Keratinocyte (primary cell): ENCODE measurements at regions not wholly inside any gene's neighbourhood (a gene's known extent, or its start where the extent isn't known, plus 50 kb on each side); places are given as distances from the start of the nearest gene placed in this dataset.
A peak's percentile ranks its signal among the peaks of the same experiment; 100 is the strongest.

Experiments
- DNase-seq: peaks from one replicate; pipeline ENCODE4 v3.0.0-alpha.2; 2011; ENCODE audit warnings: low read depth, missing footprints, low spot score
- FAIRE-seq: peaks from 2 replicates; lab custom pipeline; 2011; peaks lifted over from hg19 to GRCh38; lab: Jason Lieb, UNC
- H2AFZ ChIP-seq: 2 replicates; pipeline ENCODE4 v1.6.0; 2012; ENCODE audit warnings: low read length, control low read depth, inconsistent platforms; ENCODE audit not compliant: control insufficient read depth
- H3K27ac ChIP-seq: 2 replicates; pipeline ENCODE4 v1.5.1; 2011; ENCODE audit warnings: low read length; ENCODE audit not compliant: control insufficient read depth, insufficient read depth
- H3K27me3 ChIP-seq: 3 replicates; pipeline ENCODE4 v1.6.0; 2011; ENCODE audit warnings: low read length; ENCODE audit not compliant: control insufficient read depth, insufficient read depth; ENCODE audit errors: extremely low read depth
- H3K36me3 ChIP-seq, 2 experiments: 2 replicates in 1 of 2; 3 replicates in 1 of 2; pipeline ENCODE4 v1.5.1; 2011; ENCODE audit warnings: low read length in 2 of 2, mild to moderate bottlenecking in 1 of 2; ENCODE audit not compliant: control insufficient read depth in 2 of 2, insufficient read depth in 2 of 2; ENCODE audit errors: extremely low read depth in 1 of 2
- H3K4me1 ChIP-seq: 3 replicates; pipeline ENCODE4 v1.5.1; 2011; ENCODE audit warnings: low read length; ENCODE audit not compliant: control insufficient read depth, insufficient read depth; ENCODE audit errors: extremely low read depth
- H3K4me2 ChIP-seq: 3 replicates; pipeline ENCODE4 v1.6.0; 2011; ENCODE audit warnings: low read depth, low read length; ENCODE audit not compliant: control insufficient read depth, insufficient read depth; ENCODE audit errors: extremely low read depth
- H3K4me3 ChIP-seq, 3 experiments: fragments of 200-600 bp in 1 of 3; sonication (generic) in 1 of 3; 2 replicates in 2 of 3; 3 replicates in 1 of 3; pipeline ENCODE4 v1.5.1; 2011 to 2016; ENCODE audit warnings: low read length in 3 of 3, mild to moderate bottlenecking in 3 of 3, control low read depth in 2 of 3, inconsistent platforms in 1 of 3, low read depth in 1 of 3, mixed read lengths in 1 of 3, mixed run types in 1 of 3, moderate library complexity in 1 of 3; ENCODE audit not compliant: control insufficient read depth in 2 of 3, insufficient read depth in 2 of 3; ENCODE audit errors: extremely low read depth in 1 of 3
- H3K79me2 ChIP-seq: 2 replicates; pipeline ENCODE4 v1.6.0; 2012; ENCODE audit warnings: low read length; ENCODE audit not compliant: control insufficient read depth, insufficient read depth
- H3K9ac ChIP-seq: 3 replicates; pipeline ENCODE4 v1.6.0; 2011; ENCODE audit warnings: low read length; ENCODE audit not compliant: control insufficient read depth, insufficient read depth; ENCODE audit errors: extremely low read depth
- H3K9me1 ChIP-seq: 3 replicates; pipeline ENCODE4 v1.6.0; 2011; ENCODE audit warnings: low read length; ENCODE audit not compliant: control insufficient read depth, insufficient read depth; ENCODE audit errors: extremely low read depth
- H3K9me3 ChIP-seq: 2 replicates; pipeline ENCODE4 v1.5.1; 2012; ENCODE audit warnings: low read depth, low read length; ENCODE audit not compliant: control insufficient read depth
- H4K20me1 ChIP-seq: 3 replicates; pipeline ENCODE4 v1.6.0; 2011; ENCODE audit warnings: low read length; ENCODE audit not compliant: control insufficient read depth, insufficient read depth; ENCODE audit errors: extremely low read depth
- CTCF ChIP-seq, 3 experiments: IDR thresholded peaks in 1 of 3; conservative IDR thresholded peaks in 1 of 3; optimal IDR thresholded peaks in 1 of 3; 2 replicates in 2 of 3; 3 replicates in 1 of 3; pipeline versions ENCODE3 to v1.5.1; 2011; ENCODE audit warnings: low read length in 3 of 3, mild to moderate bottlenecking in 3 of 3, moderate library complexity in 2 of 3, control low read depth in 1 of 3, inconsistent platforms in 1 of 3; ENCODE audit not compliant: insufficient read depth in 2 of 3; ENCODE audit errors: extremely low read depth in 1 of 3
- EZH2 ChIP-seq: IDR thresholded peaks from one replicate; pipeline ENCODE4 v1.6.1; 2012; ENCODE audit warnings: inconsistent platforms, mild to moderate bottlenecking, low read length, moderate library complexity
- dilution Hi-C: fragments of 300-500 bp; cut with MboI; formaldehyde crosslinking; loops from one replicate; pipeline ENCODE4 v1.7.0; 2020; ENCODE audit warnings: low sequenced_read_pairs; ENCODE audit not compliant: extremely low pct_ligation_motif_present

GRCh38 chr15:47358876-47359275 is 358.4 kb upstream of the SEMA6D start:
- no peak overlapping the region for H3K27ac ChIP-seq
- no peaks in the 10 kb centered on the region for H3K36me3 ChIP-seq
- H3K79me2 ChIP-seq: no peaks in the 10 kb centered on the region
- no peaks in the 10 kb centered on the region for H3K27me3 ChIP-seq
- no peak for TF ChIP-seq CTCF (optimal IDR thresholded peaks at IDR 0.05 in 1 of 3, IDR thresholded peaks at IDR 0.05 in 1 of 3, conservative IDR thresholded peaks at IDR 0.05 in 1 of 3; ENCODE audit: extremely low read depth in 1 of 3, insufficient read depth in 2 of 3, low read length in 3 of 3)
- no peak for TF ChIP-seq EZH2
- no peak overlapping the region for H3K4me3 ChIP-seq
- DNase-seq (peak; percentile 28), FAIRE-seq (peak; percentile 65)
- peaks cover 13% of the 10 kb centered on the region for H3K4me1 ChIP-seq
- dilution Hi-C loops: no loop called here
- no peaks in the 10 kb centered on the region for H3K9me3 ChIP-seq
- H3K9me1 ChIP-seq: no peaks in the 10 kb centered on the region
- no peak overlapping the region for H3K9ac ChIP-seq
- H3K4me2 ChIP-seq: peak overlapping the region; percentile 9
- no peaks in the 10 kb centered on the region for H4K20me1 ChIP-seq
- H2AFZ ChIP-seq: peak overlapping the region; percentile 42

- H3K4me1 ChIP-seq: peaks cover 13% of the 10 kb centered on the region
- H3K79me2 ChIP-seq: no peaks in the 10 kb centered on the region
- H2AFZ ChIP-seq: no peak overlapping the region
- no peak overlapping the region for H3K27ac ChIP-seq
- no peaks in the 10 kb centered on the region for H3K36me3 ChIP-seq
- no peak overlapping the region for H3K4me2 ChIP-seq
- peak; percentile 9 for DNase-seq
- H3K4me3 ChIP-seq: no peak overlapping the region
- dilution Hi-C loops: no loop called here
- H3K9me1 ChIP-seq: no peaks in the 10 kb centered on the region
- no peaks in the 10 kb centered on the region for H4K20me1 ChIP-seq
- FAIRE-seq: peak; percentile 61
- H3K27me3 ChIP-seq: no peaks in the 10 kb centered on the region
- TF ChIP-seq EZH2 (no peak), CTCF (optimal IDR thresholded peaks at IDR 0.05 in 1 of 3, IDR thresholded peaks at IDR 0.05 in 1 of 3, conservative IDR thresholded peaks at IDR 0.05 in 1 of 3; ENCODE audit: extremely low read depth in 1 of 3, insufficient read depth in 2 of 3, low read length in 3 of 3) (no peak)
- H3K9me3 ChIP-seq: no peaks in the 10 kb centered on the region
- H3K9ac ChIP-seq: no peak overlapping the region
Measured at GRCh38 chr15:47360305-47360704, 357.0 kb upstream of the SEMA6D start.
